SK-N-SH (cell line): ENCODE measurements at regions not wholly inside any gene's neighbourhood (a gene's known extent, or its start where the extent isn't known, plus 50 kb on each side); places are given as distances from the start of the nearest gene placed in this dataset.

Experiments
- CHD2 ChIP-seq: fragments of 150-350 bp; IDR thresholded peaks from 2 replicates; pipeline ENCODE4 v1.6.1; 2018; ENCODE audit warnings: low read length; ENCODE audit not compliant: partially characterized antibody
- CTCF ChIP-seq: fragments of 200-600 bp; sonication (generic); IDR thresholded peaks from 2 replicates; pipeline ENCODE4 v1.6.1; 2017; ENCODE audit warnings: antibody characterized with exemption, mild to moderate bottlenecking, moderate library complexity
- EP300 ChIP-seq, 2 experiments: IDR thresholded peaks; 2 replicates each; pipeline versions ENCODE4 v1.4.0 to v1.6.1; 2012; ENCODE audit warnings: borderline replicate concordance in 1 of 2, low read depth in 1 of 2, low read length in 1 of 2
- FOXJ3 ChIP-seq: sonication (generic); formaldehyde crosslinking; IDR thresholded peaks from 2 replicates; pipeline ENCODE4 v1.5.1; 2020; ENCODE audit warnings: mild to moderate bottlenecking, missing genetic modification reagents
- MAX ChIP-seq: IDR thresholded peaks from 2 replicates; pipeline ENCODE4 v1.4.0; 2012; ENCODE audit warnings: low read depth
- MEF2A ChIP-seq: IDR thresholded peaks from 2 replicates; pipeline ENCODE4 v1.4.0; 2012; ENCODE audit warnings: low read depth, borderline replicate concordance
- MXI1 ChIP-seq: IDR thresholded peaks from 2 replicates; pipeline ENCODE4 v1.6.1; 2012; ENCODE audit warnings: mild to moderate bottlenecking, low read depth, low read length, improper control_type of control experiment
- NRF1 ChIP-seq: IDR thresholded peaks from 2 replicates; pipeline ENCODE4 v1.6.1; 2012; ENCODE audit warnings: low read depth, mild to moderate bottlenecking, low read length
- RAD21 ChIP-seq: IDR thresholded peaks from 2 replicates; pipeline ENCODE4 v1.6.1; 2012; ENCODE audit warnings: mild to moderate bottlenecking, low read length
- RCOR1 ChIP-seq: fragments of 150-350 bp; IDR thresholded peaks from 2 replicates; pipeline ENCODE4 v1.6.1; 2017; ENCODE audit warnings: antibody characterized with exemption, low read length
- RFX5 ChIP-seq: IDR thresholded peaks from 2 replicates; pipeline ENCODE4 v1.6.1; 2012; ENCODE audit warnings: mild to moderate bottlenecking, improper control_type of control experiment, low read length
- TAF1 ChIP-seq: IDR thresholded peaks from 2 replicates; pipeline ENCODE4 v1.6.1; 2012; ENCODE audit warnings: low read depth, mild to moderate bottlenecking, low read length, moderate library complexity, borderline replicate concordance
- USF2 ChIP-seq: fragments of 150-350 bp; IDR thresholded peaks from 2 replicates; pipeline ENCODE4 v1.6.1; 2017; ENCODE audit warnings: antibody characterized with exemption, low read length, low read depth, borderline replicate concordance
- YY1 ChIP-seq: IDR thresholded peaks from 2 replicates; pipeline ENCODE4 v1.4.0; 2012; ENCODE audit warnings: low read depth, mild to moderate bottlenecking

- no peak for TF ChIP-seq EP300 (IDR thresholded peaks at IDR 0.05; ENCODE audit: borderline replicate concordance in 1 of 2, low read depth in 1 of 2, low read length in 1 of 2)
- no peak for TF ChIP-seq TAF1
- no peak for TF ChIP-seq CTCF
- no peak for TF ChIP-seq YY1
- TF ChIP-seq RCOR1 = no peak
- no peak for TF ChIP-seq NRF1
- no peak for TF ChIP-seq CHD2
- TF ChIP-seq MXI1 = no peak
- TF ChIP-seq MEF2A = no peak
- TF ChIP-seq RFX5 = no peak
- no peak for TF ChIP-seq MAX
- TF ChIP-seq USF2 = no peak
- TF ChIP-seq FOXJ3 (CRISPR knock-in tag) = no peak
- TF ChIP-seq RAD21 = no peak
Measured at GRCh38 chr3:178109691-178110090, 426.5 kb upstream of the KCNMB2 start.
